Common myeloid progenitor, CD34-positive (primary cell): ENCODE measurements at regions not wholly inside any gene's neighbourhood (a gene's known extent, or its start where the extent isn't known, plus 50 kb on each side); places are given as distances from the start of the nearest gene placed in this dataset.

ENCODE experiments used
- CTCF ChIA-PET: fragments of 350-600 bp; sonication (Branson Sonifier 250); formaldehyde crosslinking; loops from one replicate; lab custom pipeline; 2021; ENCODE audit warnings: antibody characterized with exemption; lab: Charles Lee
- POLR2A ChIA-PET: fragments of 350-600 bp; sonication (Branson Sonifier 250); formaldehyde crosslinking; loops from one replicate; lab custom pipeline; 2021; ENCODE audit warnings: antibody characterized with exemption; lab: Charles Lee
- DNase-seq, 3 donors: peaks; one replicate each; pipeline versions ENCODE4 v3.0.0 to v3.0.0-alpha.2; 2013
- H3K27ac ChIP-seq, 2 experiments: 1 replicate in 1 of 2; 2 replicates in 1 of 2; pipeline ENCODE4 v1.7.0; 2013; ENCODE audit warnings: inconsistent platforms in 2 of 2, low read length in 2 of 2, mild to moderate bottlenecking in 2 of 2, low read depth in 1 of 2, moderate library complexity in 1 of 2; ENCODE audit not compliant: severe bottlenecking in 2 of 2, insufficient read depth in 1 of 2, poor library complexity in 1 of 2
- H3K27me3 ChIP-seq, 5 experiments: replicated peaks in 2 of 5; 1 replicate in 3 of 5; 2 replicates in 2 of 5; pipeline versions ENCODE4 v1.6.1 to v1.7.0; 2013; ENCODE audit warnings: low read length in 4 of 5, mild to moderate bottlenecking in 2 of 5, moderate library complexity in 2 of 5, inconsistent platforms in 1 of 5; ENCODE audit not compliant: insufficient read depth in 5 of 5, control insufficient read depth in 4 of 5
- H3K36me3 ChIP-seq, 4 experiments: 1 replicate in 2 of 4; 2 replicates in 2 of 4; pipeline versions ENCODE4 v1.6.1 to v1.7.0; 2013; ENCODE audit warnings: low read length in 3 of 4, control low read depth in 1 of 4, mild to moderate bottlenecking in 1 of 4; ENCODE audit not compliant: control insufficient read depth in 4 of 4, insufficient read depth in 4 of 4
- H3K4me1 ChIP-seq, 4 experiments: 1 replicate in 3 of 4; 2 replicates in 1 of 4; pipeline versions ENCODE4 v1.6.1 to v1.7.1; 2013; ENCODE audit warnings: low read length in 3 of 4, mild to moderate bottlenecking in 3 of 4, control low read depth in 1 of 4, inconsistent platforms in 1 of 4, moderate library complexity in 1 of 4; ENCODE audit not compliant: control insufficient read depth in 4 of 4, insufficient read depth in 4 of 4; ENCODE audit errors: control extremely low read depth in 1 of 4
- H3K4me3 ChIP-seq, 7 experiments: 1 replicate in 4 of 7; 2 replicates in 3 of 7; pipeline versions ENCODE4 v1.5.1 to v1.7.0; 2013; ENCODE audit warnings: mild to moderate bottlenecking in 7 of 7, low read length in 6 of 7, moderate library complexity in 6 of 7, inconsistent platforms in 2 of 7, low read depth in 2 of 7, control low read depth in 1 of 7; ENCODE audit not compliant: insufficient read depth in 4 of 7, control insufficient read depth in 1 of 7; ENCODE audit errors: extremely low read depth in 1 of 7
- H3K9me3 ChIP-seq, 5 experiments: 1 replicate in 4 of 5; 2 replicates in 1 of 5; pipeline versions ENCODE4 v1.6.1 to v1.7.1; 2013; ENCODE audit warnings: low read length in 4 of 5, mild to moderate bottlenecking in 2 of 5, inconsistent platforms in 1 of 5, low read depth in 1 of 5, moderate library complexity in 1 of 5; ENCODE audit not compliant: control insufficient read depth in 4 of 5, insufficient read depth in 2 of 5; ENCODE audit errors: control extremely low read depth in 1 of 5
- WGBS: methylation state at CpG from one replicate; pipeline ENCODE4 v1.1.5; 2013; ENCODE audit not compliant: insufficient coverage; 5-methylcytosine and 5-hydroxymethylcytosine counted together

DNA sequence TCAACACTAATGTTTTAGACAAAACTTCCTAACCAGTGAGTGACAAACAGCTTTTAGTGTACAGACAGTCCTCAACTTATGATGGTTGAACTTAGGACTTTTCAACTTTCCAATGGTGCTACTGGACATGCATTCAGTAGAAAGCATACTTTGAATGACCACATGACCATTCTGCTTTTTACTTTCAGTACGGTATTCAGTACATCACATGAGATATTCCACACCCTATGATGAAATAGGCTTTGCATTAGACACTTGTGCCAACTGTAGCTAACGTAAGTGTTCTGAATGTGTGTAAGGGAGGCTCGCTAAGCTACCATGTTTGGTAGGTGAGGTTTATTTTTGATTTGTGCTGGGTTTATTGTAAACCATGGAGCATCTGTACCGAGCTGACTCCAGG, 113.7 kb downstream of the WNT7A start:
- no peak overlapping the region for H3K4me3 ChIP-seq
- CTCF ChIA-PET, result interaction anchor here (0.8 to 1.2 kb wide), 2 partner anchors 9 to 82 kb away, joined by 3 to 4 read pairs; no protein-coding TSS in a partner anchor
- no peaks in the 10 kb centered on the region for H3K27me3 ChIP-seq
- H3K36me3 ChIP-seq, result no peaks in the 10 kb centered on the region
- peaks cover 0 to 19% (median 6%) of the 10 kb centered on the region in 4 experiments for H3K4me1 ChIP-seq
- 67% methylated on average over 3 of the region's 4 CpGs for WGBS
- no peak for DNase-seq
- peaks cover 0 to 9% (median 0%) of the 10 kb centered on the region in 5 experiments for H3K9me3 ChIP-seq
- POLR2A ChIA-PET, result no interaction called here
- H3K27ac ChIP-seq, result no peak overlapping the region

DNA sequence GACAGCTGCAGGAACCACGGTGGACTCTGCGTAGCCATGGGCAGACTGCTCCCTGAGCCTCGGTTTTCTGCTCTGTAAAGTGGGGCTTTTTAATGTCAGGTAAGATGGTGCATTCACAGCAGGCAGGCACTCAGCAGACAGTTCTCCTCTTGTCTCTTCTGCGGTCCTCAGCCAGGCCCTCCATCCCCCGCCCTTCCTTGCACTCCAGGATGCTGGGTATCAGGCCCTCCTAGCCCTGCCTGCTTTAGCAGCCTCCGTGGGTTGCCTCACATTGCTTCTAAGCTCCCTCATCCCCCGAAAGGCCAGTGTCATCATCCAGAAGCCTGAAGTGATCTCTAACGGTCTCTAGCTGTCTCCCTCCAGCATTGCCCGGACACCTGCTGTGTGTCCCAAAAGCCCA, 115.7 kb downstream of the WNT7A start:
- CTCF ChIA-PET, result no interaction called here
- no peaks in the 10 kb centered on the region for H3K36me3 ChIP-seq
- POLR2A ChIA-PET, result no interaction called here
- peaks cover 0 to 9% (median 0%) of the 10 kb centered on the region in 5 experiments for H3K9me3 ChIP-seq
- no peaks in the 10 kb centered on the region for H3K27me3 ChIP-seq
- H3K4me1 ChIP-seq, result no peaks in the 10 kb centered on the region
- H3K27ac ChIP-seq, result no peak overlapping the region
- no peak overlapping the region for H3K4me3 ChIP-seq
- 89% methylated on average over 9 of the region's 9 CpGs for WGBS
- DNase-seq, result no peak

DNA sequence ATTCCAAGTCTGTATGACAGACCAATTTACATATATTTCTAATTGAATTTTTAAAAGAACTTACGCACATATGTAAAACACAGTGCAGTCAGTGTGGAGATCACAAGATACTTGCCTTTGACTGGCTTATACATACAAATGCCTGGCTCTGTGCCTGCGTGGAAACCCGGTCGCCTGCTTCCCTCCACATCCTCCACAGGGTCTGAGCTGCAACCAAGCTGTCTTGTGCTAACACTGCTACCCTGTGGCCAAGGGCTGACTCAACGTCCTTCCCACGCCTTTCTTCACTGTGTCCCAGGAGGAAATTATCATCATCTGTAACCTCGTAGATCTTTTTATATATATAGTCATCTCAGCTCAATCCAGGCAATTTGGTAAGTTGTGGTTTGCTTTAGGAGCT, 117.0 kb downstream of the WNT7A start:
- ChIA-PET CTCF (no interaction called here), POLR2A (no interaction called here)
- Histone ChIP-seq H3K4me3 (no peak overlapping the region), H3K27me3 (no peaks in the 10 kb centered on the region), H3K27ac (no peak overlapping the region), H3K4me1 (no peaks in the 10 kb centered on the region), H3K36me3 (no peaks in the 10 kb centered on the region), H3K9me3 (peaks cover 0 to 9% (median 0%) of the 10 kb centered on the region in 5 experiments)
- WGBS, result 93% methylated on average over 5 of the region's 7 CpGs
- DNase-seq, result no peak

DNA sequence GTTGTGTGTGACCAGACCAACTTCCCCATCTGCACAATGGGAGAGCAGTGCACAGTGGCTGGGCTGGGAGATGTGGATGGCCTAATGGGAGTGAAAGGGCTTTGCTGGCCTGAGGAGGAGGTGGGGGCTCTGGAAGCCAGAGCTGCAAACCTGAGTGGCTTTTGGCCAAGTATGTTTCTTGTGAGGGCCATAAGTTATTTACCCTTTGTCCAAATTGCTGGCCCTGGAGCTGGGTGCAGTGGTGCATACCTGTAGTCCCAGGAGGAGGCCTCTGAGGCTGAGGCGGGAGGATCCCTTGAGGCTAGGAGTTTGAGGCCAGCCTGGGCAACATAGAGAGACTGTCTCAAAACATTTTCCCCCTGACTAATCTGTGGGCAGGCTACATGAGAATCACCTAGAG, 129.1 kb downstream of the WNT7A start:
- H3K27me3 ChIP-seq, result no peaks in the 10 kb centered on the region
- POLR2A ChIA-PET, result no interaction called here
- H3K4me1 ChIP-seq, result peaks cover 0 to 11% (median 4%) of the 10 kb centered on the region in 4 experiments
- peaks cover 0 to 11% (median 3%) of the 10 kb centered on the region in 5 experiments for H3K9me3 ChIP-seq
- DNase-seq, result no peak
- H3K4me3 ChIP-seq, result no peak overlapping the region
- no peaks in the 10 kb centered on the region for H3K36me3 ChIP-seq
- 89% methylated on average over 1 of the region's 1 CpG for WGBS
- H3K27ac ChIP-seq, result no peak overlapping the region
- CTCF ChIA-PET, result no interaction called here

DNA sequence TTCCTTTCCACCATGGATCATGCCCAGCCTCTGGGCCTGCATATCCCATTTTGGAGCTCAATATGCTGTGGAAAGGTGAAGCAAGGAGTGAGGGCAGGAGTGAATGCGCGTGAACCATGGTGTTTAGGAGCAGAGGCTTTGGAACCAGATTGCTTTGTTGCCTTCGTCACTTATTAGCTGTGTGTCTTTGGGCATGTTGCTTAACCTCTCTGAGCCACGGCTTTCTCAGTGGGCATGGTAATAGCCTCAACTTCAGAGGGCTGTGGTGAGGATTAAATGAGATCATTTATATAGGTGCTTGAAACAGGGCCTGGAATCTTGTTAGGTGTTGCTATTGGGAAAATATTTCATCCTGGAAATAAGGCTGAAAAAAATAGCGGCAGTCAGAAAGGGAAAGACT, 129.7 kb downstream of the WNT7A start:
- Histone ChIP-seq H3K9me3 (peaks cover 0 to 7% (median under 1%) of the 10 kb centered on the region in 5 experiments), H3K27ac (no peak overlapping the region), H3K27me3 (no peaks in the 10 kb centered on the region), H3K4me1 (peaks cover 0 to 12% (median 4%) of the 10 kb centered on the region in 4 experiments), H3K36me3 (no peaks in the 10 kb centered on the region), H3K4me3 (no peak overlapping the region)
- ChIA-PET POLR2A (no interaction called here), CTCF (no interaction called here)
- no peak for DNase-seq
- 97% methylated on average over 5 of the region's 5 CpGs for WGBS

DNA sequence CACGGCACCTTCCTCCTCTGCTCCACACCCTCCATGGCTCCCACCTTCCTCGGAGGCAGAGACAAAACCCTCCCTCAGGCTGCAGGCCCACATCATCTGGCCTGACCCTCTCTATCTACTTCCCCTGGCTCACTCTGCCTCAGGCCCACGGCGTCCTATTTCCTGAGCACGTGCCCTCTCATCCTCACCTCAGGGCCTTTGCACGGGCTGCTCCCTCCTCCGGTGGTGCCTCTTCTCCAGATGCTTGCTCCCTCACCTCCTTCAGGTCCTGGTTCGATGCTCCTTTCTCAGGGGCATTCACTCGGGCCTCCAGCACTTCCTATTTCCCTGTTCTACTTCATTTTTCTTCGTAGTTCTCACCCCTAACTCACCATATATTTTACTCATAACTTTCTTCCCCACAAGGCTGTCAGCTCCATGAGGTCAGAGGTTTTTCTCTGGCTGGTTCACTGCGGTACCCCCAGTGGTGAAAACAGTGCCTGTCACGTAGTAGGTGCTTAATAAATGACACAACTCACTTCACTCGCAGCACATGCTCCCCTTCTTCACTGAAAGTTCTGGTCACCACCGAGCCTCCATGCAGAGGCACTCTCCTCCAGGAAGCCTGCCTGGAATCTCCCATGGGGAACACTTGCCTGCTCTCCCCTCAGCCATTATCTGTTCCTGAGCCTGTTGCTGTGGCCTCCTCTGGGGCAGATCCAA, 130.7 kb downstream of the WNT7A start:
- H3K27me3 ChIP-seq, result no peaks in the 10 kb centered on the region
- ChIA-PET POLR2A (no interaction called here), CTCF (no interaction called here)
- H3K36me3 ChIP-seq, result no peaks in the 10 kb centered on the region
- peaks cover 0 to 12% (median 4%) of the 10 kb centered on the region in 4 experiments for H3K4me1 ChIP-seq
- H3K4me3 ChIP-seq, result no peak overlapping the region
- 91% methylated on average over 14 of the region's 14 CpGs for WGBS
- peaks cover 0 to 6% (median 4%) of the 10 kb centered on the region in 5 experiments for H3K9me3 ChIP-seq
- no peak overlapping the region for H3K27ac ChIP-seq
- no peak for DNase-seq

DNA sequence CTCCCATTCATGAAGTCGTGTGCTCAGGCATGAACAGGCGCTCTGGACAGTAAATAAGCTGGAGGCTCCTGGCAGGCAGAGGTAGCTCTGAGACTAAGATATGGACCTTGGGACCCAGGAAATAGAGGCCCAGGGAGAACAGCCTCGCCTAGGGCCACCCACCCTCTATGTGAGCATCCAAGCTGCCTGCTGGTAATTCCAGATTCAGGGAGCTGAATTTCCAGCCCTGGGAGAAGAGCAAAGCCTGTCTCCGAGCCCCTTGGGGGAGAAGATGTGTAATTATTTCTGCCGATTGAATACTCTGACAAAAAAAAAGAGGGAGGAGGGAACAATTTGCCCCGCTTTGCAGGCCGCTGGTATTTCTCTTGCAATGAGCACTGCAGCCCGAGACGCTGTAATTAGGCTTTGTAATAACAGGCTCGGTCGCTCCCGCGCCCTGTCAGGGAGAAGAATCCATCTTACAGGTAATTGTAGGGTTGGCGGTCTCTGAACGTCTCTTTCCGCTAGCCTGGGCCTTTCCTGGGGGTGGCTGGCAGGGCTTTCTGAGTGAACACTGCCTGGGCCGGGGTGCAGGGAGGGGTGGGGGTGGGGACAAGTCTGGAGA, 131.5 kb downstream of the WNT7A start:
- Histone ChIP-seq H3K9me3 (peaks cover 0 to 13% (median 4%) of the 10 kb centered on the region in 5 experiments), H3K4me1 (peaks cover 0 to 12% (median 4%) of the 10 kb centered on the region in 4 experiments), H3K27me3 (no peaks in the 10 kb centered on the region), H3K27ac (no peak overlapping the region), H3K4me3 (no peak overlapping the region), H3K36me3 (no peaks in the 10 kb centered on the region)
- DNase-seq, result no peak
- 93% methylated on average over 17 of the region's 17 CpGs for WGBS
- ChIA-PET POLR2A (no interaction called here), CTCF (no interaction called here)
